ENCODE measurements at regions not wholly inside any gene's neighbourhood (a gene's known extent, or its start where the extent isn't known, plus 50 kb on each side); places are given as distances from the start of the nearest gene placed in this dataset.

GRCh38 chr1:219041141-219041540 is 132.5 kb upstream of the LYPLAL1 start:
- Mint-ChIP-seq H3K27me3 (ENCODE audit: low read depth, poor library complexity) (peaks cover 6% of the 10 kb centered on the region), H3K4me1 (peaks cover 10% of the 10 kb centered on the region), H3K36me3 (ENCODE audit: low read depth) (no peaks in the 10 kb centered on the region), H3K9me3 (peaks cover 11% of the 10 kb centered on the region), H3K4me3 (no peak overlapping the region), H3K27ac (no peak overlapping the region)
- DNase-seq, result no peak
- TF ChIP-seq CTCF (IDR thresholded peaks at IDR 0.05), result no peak

GRCh38 chr1:219041818-219042217 is 131.9 kb upstream of the LYPLAL1 start:
- Mint-ChIP-seq H3K4me3 (no peak overlapping the region), H3K4me1 (peaks cover 10% of the 10 kb centered on the region), H3K27ac (no peak overlapping the region), H3K27me3 (ENCODE audit: low read depth, poor library complexity) (peaks cover 6% of the 10 kb centered on the region), H3K36me3 (ENCODE audit: low read depth) (no peaks in the 10 kb centered on the region), H3K9me3 (peaks cover 11% of the 10 kb centered on the region)
- no peak for TF ChIP-seq CTCF (IDR thresholded peaks at IDR 0.05)
- DNase-seq, result no peak

GRCh38 chr1:219042769-219043168 is 130.9 kb upstream of the LYPLAL1 start:
- Mint-ChIP-seq H3K4me3 (no peak overlapping the region), H3K4me1 (peaks cover 10% of the 10 kb centered on the region), H3K36me3 (ENCODE audit: low read depth) (no peaks in the 10 kb centered on the region), H3K9me3 (peaks cover 11% of the 10 kb centered on the region), H3K27me3 (ENCODE audit: low read depth, poor library complexity) (peaks cover 6% of the 10 kb centered on the region), H3K27ac (no peak overlapping the region)
- no peak for DNase-seq
- no peak for TF ChIP-seq CTCF (IDR thresholded peaks at IDR 0.05)

- H3K27me3 Mint-ChIP-seq (ENCODE audit: low read depth, poor library complexity), result peaks cover 9% of the 10 kb centered on the region
- H3K4me1 Mint-ChIP-seq, result no peaks in the 10 kb centered on the region
- DNase-seq, result no peak
- no peak overlapping the region for H3K4me3 Mint-ChIP-seq
- peaks cover 11% of the 10 kb centered on the region for H3K9me3 Mint-ChIP-seq
- no peak overlapping the region for H3K27ac Mint-ChIP-seq
- no peaks in the 10 kb centered on the region for H3K36me3 Mint-ChIP-seq (ENCODE audit: low read depth)
- no peak for TF ChIP-seq CTCF (IDR thresholded peaks at IDR 0.05)
Measured at GRCh38 chr1:219045246-219045645, 128.4 kb upstream of the LYPLAL1 start.

- no peaks in the 10 kb centered on the region for H3K36me3 Mint-ChIP-seq (ENCODE audit: low read depth)
Measured at GRCh38 chr1:219049501-219049900, 124.2 kb upstream of the LYPLAL1 start.

More at GRCh38 chr1:219049501-219049900, 124.2 kb upstream of the LYPLAL1 start:
- Mint-ChIP-seq H3K4me3 (no peak overlapping the region), H3K27me3 (ENCODE audit: low read depth, poor library complexity) (peaks cover 9% of the 10 kb centered on the region), H3K27ac (no peak overlapping the region), H3K9me3 (no peaks in the 10 kb centered on the region), H3K4me1 (no peaks in the 10 kb centered on the region)
- TF ChIP-seq CTCF (IDR thresholded peaks at IDR 0.05), result no peak
- no peak for DNase-seq
